HFF-Myc (cell line): ENCODE measurements at regions not wholly inside any gene's neighbourhood (a gene's known extent, or its start where the extent isn't known, plus 50 kb on each side); places are given as distances from the start of the nearest gene placed in this dataset.

Experiments
- DNase-seq: peaks from one replicate; pipeline ENCODE4 v3.0.0-alpha.2; 2011; ENCODE audit warnings: low read depth; ENCODE audit errors: extremely low read depth
- H3K4me3 ChIP-seq: replicated peaks from 2 replicates; pipeline ENCODE4 v1.5.1; 2011; ENCODE audit warnings: low read depth, mild to moderate bottlenecking, control low read depth, low read length
- CTCF ChIP-seq: IDR thresholded peaks from 2 replicates; pipeline ENCODE4 v1.5.1; 2012; ENCODE audit warnings: mild to moderate bottlenecking, low read depth, low read length, control low read depth; ENCODE audit errors: missing control alignments

GRCh38 chr11:13062115-13062514 lies 53.0 kb downstream of the RASSF10 start:
- no peak for DNase-seq
- TF ChIP-seq CTCF, result no peak
- H3K4me3 ChIP-seq, result no peak overlapping the region

GRCh38 chr11:13064593-13064992 lies 55.5 kb downstream of the RASSF10 start:
- DNase-seq, result no peak
- H3K4me3 ChIP-seq, result no peak overlapping the region
- TF ChIP-seq CTCF, result no peak

- TF ChIP-seq CTCF, result no peak
- no peak overlapping the region for H3K4me3 ChIP-seq
- DNase-seq, result no peak
Observed at GRCh38 chr11:13065200-13065787, 56.2 kb downstream of the RASSF10 start.

GRCh38 chr11:13068211-13068610 lies 59.1 kb downstream of the RASSF10 start:
- no peak overlapping the region for H3K4me3 ChIP-seq
- no peak for DNase-seq

GRCh38 chr11:13073119-13073981 lies 64.2 kb downstream of the RASSF10 start:
- H3K4me3 ChIP-seq, result no peak overlapping the region
- TF ChIP-seq CTCF, result no peak
- no peak for DNase-seq

More at GRCh38 chr11:13068211-13068610, 59.1 kb downstream of the RASSF10 start:
- TF ChIP-seq CTCF, result no peak

- TF ChIP-seq CTCF, result no peak
- H3K4me3 ChIP-seq, result no peak overlapping the region
- no peak for DNase-seq
Observed at GRCh38 chr11:13074714-13075464, 65.8 kb downstream of the RASSF10 start.
